ENCODE measurements at regions not wholly inside any gene's neighbourhood (a gene's known extent, or its start where the extent isn't known, plus 50 kb on each side); places are given as distances from the start of the nearest gene placed in this dataset.
"Not testable (repeated sequence)": the region's sequence is repeated elsewhere in the genome, so short reads cannot be mapped to it uniquely, and the experiment has no call there.

DNA sequence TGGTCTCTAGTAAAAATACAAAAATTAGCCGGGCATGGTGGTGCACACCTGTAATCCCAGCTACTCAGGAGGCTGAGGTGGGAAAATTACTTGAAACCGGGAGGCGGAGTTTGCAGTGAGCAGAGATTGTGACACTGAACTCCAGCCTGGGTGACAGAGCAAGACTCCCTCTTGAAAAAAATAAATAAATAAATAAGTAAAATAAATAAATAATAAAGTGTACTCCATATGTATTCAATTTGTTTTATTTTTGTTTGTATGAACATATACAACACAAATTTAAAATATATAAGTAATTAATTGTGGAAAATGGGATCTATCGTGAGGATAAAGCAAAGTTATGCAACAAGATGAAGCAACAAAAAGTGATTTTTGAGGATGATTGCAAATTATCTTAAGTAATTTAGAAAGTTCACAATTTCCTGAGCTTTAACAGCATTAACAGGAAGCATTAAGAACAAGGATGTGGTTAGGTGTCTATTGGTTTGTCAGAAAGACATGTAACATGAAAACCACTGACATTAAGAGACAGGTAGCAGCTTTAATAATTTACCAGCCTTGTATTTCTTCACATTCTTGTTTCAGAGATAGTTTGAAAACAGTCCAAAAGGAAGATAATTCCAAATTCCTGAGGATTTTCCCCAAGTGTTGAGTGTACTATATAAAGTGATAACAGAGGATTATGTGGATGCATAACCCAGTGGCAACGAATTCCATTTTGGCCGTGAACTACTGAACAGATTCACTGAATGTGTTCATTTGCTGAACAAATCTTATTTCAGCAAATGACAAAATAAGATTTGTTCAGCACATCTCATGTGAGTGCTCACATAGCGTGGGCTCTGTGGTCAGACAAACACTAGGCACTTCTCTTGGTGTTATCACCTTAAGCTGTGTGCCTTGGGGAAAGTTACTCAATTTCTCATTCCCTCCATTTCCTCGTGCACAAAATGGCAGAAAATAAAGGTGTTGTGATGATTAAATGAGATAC, 68.6 kb upstream of the RESF1 start:
- DNase-seq (peak in 1 of 2 donors; percentile 55), FAIRE-seq (no peak)
- H3K4me3 ChIP-seq (ENCODE audit: low read depth in 1 of 3, low read length in 3 of 3), result no peak overlapping the region
- H3K36me3 ChIP-seq (ENCODE audit: control insufficient read depth in 3 of 3, insufficient read depth in 2 of 3, low read depth in 1 of 3, low read length in 3 of 3), result no peaks in the 10 kb centered on the region
- WGBS, 3 donors, result 73 to 82% (median 78%) methylated on average over 8 of the region's 8 CpGs
- H3K4me1 ChIP-seq (ENCODE audit: control insufficient read depth in 3 of 3, insufficient read depth in 2 of 3, low read depth in 1 of 3, low read length in 2 of 3), result no peaks in the 10 kb centered on the region
- H3K27ac ChIP-seq (ENCODE audit: low read depth in 1 of 3, low read length in 2 of 3), result peak overlapping the region in 2 of 3 donors; percentile 68 to 75
- peaks cover 0 to 13% of the 10 kb centered on the region in 2 donors for H3K9me3 ChIP-seq (ENCODE audit: control insufficient read depth in 2 of 2, insufficient read depth in 1 of 2, low read depth in 1 of 2, low read length in 1 of 2)
- no peaks in the 10 kb centered on the region for H3K27me3 ChIP-seq (ENCODE audit: control insufficient read depth in 3 of 3, insufficient read depth in 3 of 3, low read length in 3 of 3)

DNA sequence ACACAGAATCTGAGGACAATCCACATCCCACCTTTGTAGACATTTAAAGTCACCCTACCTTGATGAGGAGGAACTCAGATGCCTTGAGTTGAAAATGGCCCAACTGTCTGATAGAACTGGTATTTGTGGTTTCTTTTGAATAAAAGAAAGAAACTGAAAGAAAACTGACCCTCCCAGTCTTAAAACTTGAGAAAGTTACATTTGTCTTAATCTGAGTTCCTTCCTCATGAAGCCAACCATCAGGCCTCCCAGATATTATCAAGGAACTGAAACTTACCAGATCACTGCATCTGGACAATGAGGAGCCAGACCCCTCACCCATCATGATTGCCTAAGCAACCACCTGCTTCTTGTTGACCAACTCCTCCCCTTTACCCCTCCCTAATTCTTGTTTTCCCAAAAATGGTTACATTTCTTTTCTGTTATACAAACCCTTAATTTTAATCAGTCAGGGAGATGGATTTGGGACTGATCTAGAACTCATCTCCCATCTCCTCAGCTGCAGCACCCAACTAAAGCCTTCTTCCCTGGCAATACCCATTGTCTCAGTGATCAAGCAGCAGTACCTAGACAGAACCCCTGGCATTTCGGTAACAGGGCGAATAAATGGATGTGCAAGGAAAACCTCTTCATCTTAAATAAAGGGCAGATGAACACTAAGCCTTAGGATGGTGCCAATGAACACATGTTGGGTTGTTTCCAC, 72.0 kb upstream of the RESF1 start:
- DNase-seq, result no peak
- no peaks in the 10 kb centered on the region for H3K4me1 ChIP-seq (ENCODE audit: control insufficient read depth in 3 of 3, insufficient read depth in 2 of 3, low read depth in 1 of 3, low read length in 2 of 3)
- no peak overlapping the region for H3K4me3 ChIP-seq (ENCODE audit: low read depth in 1 of 3, low read length in 3 of 3)
- no peak for FAIRE-seq
- H3K9me3 ChIP-seq (ENCODE audit: control insufficient read depth in 2 of 2, insufficient read depth in 1 of 2, low read depth in 1 of 2, low read length in 1 of 2), result peaks cover 0 to 19% of the 10 kb centered on the region in 2 donors
- no peak overlapping the region for H3K27ac ChIP-seq (ENCODE audit: low read depth in 1 of 3, low read length in 2 of 3)
- H3K36me3 ChIP-seq (ENCODE audit: control insufficient read depth in 3 of 3, insufficient read depth in 2 of 3, low read depth in 1 of 3, low read length in 3 of 3), result no peaks in the 10 kb centered on the region
- no peaks in the 10 kb centered on the region for H3K27me3 ChIP-seq (ENCODE audit: control insufficient read depth in 3 of 3, insufficient read depth in 3 of 3, low read length in 3 of 3)
- 71 to 95% (median 84%) methylated on average over 2 of the region's 2 CpGs for WGBS, 3 donors

DNA sequence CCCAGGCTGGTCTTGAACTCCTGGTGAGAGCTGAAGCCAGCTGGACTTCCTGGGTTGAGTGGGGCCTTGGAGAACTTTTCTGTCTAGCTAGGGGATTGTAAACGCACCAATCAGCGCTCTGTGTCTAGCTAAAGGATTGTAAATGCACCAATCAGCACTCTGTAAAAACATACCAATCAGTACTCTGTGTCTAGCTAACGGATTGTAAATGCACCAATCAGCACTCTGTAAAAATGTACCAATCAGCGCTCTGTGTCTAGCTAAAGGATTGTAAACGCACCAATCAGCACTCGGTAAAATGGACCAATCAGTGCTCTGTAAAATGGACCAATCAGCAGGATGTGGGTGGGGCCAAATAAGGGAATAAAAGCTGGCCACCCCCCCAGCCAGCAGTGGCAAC, 76.5 kb upstream of the RESF1 start:
- not testable (repeated sequence) for H3K4me1 ChIP-seq (ENCODE audit: control insufficient read depth in 3 of 3, insufficient read depth in 2 of 3, low read depth in 1 of 3, low read length in 2 of 3); DNase-seq; H3K27ac ChIP-seq (ENCODE audit: low read depth in 1 of 3, low read length in 2 of 3); H3K27me3 ChIP-seq (ENCODE audit: control insufficient read depth in 3 of 3, insufficient read depth in 3 of 3, low read length in 3 of 3); H3K36me3 ChIP-seq (ENCODE audit: control insufficient read depth in 3 of 3, insufficient read depth in 2 of 3, low read depth in 1 of 3, low read length in 3 of 3); H3K4me3 ChIP-seq (ENCODE audit: low read depth in 1 of 3, low read length in 3 of 3); FAIRE-seq
- WGBS, 3 donors, result 94 to 97% (median 96%) methylated on average over 6 of the region's 6 CpGs
- peaks cover 0 to 14% of the 10 kb centered on the region in 2 donors for H3K9me3 ChIP-seq (ENCODE audit: control insufficient read depth in 2 of 2, insufficient read depth in 1 of 2, low read depth in 1 of 2, low read length in 1 of 2)

DNA sequence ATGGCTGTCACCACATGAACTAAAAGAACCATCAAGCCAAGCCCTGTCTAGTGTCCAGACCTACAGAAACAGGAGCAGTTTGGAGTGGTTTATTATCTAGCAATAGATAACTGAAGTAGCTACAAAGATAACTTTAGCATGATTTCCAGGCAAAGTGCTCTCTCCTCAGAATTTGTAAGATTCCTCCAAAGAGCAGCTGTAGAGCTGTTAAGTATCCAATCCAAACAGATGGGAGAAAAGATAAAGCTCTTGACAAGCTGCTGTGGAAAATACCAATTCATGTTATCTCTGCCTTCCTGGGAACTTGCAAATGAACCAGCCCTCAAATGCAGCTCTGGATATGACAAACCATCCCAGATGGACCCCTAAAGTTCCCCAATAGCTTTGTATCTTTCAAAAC, 78.9 kb upstream of the RESF1 start:
- no peak overlapping the region for H3K27ac ChIP-seq (ENCODE audit: low read depth in 1 of 3, low read length in 2 of 3)

DNA sequence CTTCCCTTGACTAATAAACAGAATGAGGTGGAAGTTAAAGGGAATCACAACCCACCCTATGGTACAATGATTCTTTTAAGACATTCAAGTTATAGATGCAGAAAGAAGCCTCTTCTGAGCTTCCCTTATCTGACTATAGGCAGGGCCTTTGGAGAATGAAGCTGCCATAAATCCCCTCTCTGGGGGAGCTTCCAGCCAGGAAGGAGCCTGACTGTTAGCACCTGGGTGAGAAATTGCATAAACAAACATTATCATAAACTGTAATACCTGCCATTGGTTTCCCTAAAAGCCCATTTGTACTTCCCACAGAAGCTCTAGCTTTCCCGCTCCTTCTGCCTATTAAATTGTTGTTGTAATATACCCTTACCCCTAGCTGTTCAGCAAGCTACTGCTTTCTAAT, 81.3 kb upstream of the RESF1 start:
- no peaks in the 10 kb centered on the region for H3K27me3 ChIP-seq (ENCODE audit: control insufficient read depth in 3 of 3, insufficient read depth in 3 of 3, low read length in 3 of 3)
- H3K27ac ChIP-seq (ENCODE audit: low read depth in 1 of 3, low read length in 2 of 3), result no peak overlapping the region
- WGBS, 3 donors, result 96 to 98% (median 96%) methylated on average over 1 of the region's 1 CpG
- peaks cover 0 to 4% of the 10 kb centered on the region in 2 donors for H3K9me3 ChIP-seq (ENCODE audit: control insufficient read depth in 2 of 2, insufficient read depth in 1 of 2, low read depth in 1 of 2, low read length in 1 of 2)
- H3K4me3 ChIP-seq (ENCODE audit: low read depth in 1 of 3, low read length in 3 of 3), result no peak overlapping the region
- FAIRE-seq (no peak), DNase-seq (no peak)
- no peaks in the 10 kb centered on the region for H3K36me3 ChIP-seq (ENCODE audit: control insufficient read depth in 3 of 3, insufficient read depth in 2 of 3, low read depth in 1 of 3, low read length in 3 of 3)
- H3K4me1 ChIP-seq (ENCODE audit: control insufficient read depth in 3 of 3, insufficient read depth in 2 of 3, low read depth in 1 of 3, low read length in 2 of 3), result no peaks in the 10 kb centered on the region

More for the DNA sequence above, 78.9 kb upstream of the RESF1 start:
- peaks cover 0 to 9% of the 10 kb centered on the region in 2 donors for H3K9me3 ChIP-seq (ENCODE audit: control insufficient read depth in 2 of 2, insufficient read depth in 1 of 2, low read depth in 1 of 2, low read length in 1 of 2)
- DNase-seq, result no peak
- no peaks in the 10 kb centered on the region for H3K36me3 ChIP-seq (ENCODE audit: control insufficient read depth in 3 of 3, insufficient read depth in 2 of 3, low read depth in 1 of 3, low read length in 3 of 3)
- H3K4me1 ChIP-seq (ENCODE audit: control insufficient read depth in 3 of 3, insufficient read depth in 2 of 3, low read depth in 1 of 3, low read length in 2 of 3), result no peaks in the 10 kb centered on the region
- no peaks in the 10 kb centered on the region for H3K27me3 ChIP-seq (ENCODE audit: control insufficient read depth in 3 of 3, insufficient read depth in 3 of 3, low read length in 3 of 3)
- FAIRE-seq, result no peak
- no peak overlapping the region for H3K4me3 ChIP-seq (ENCODE audit: low read depth in 1 of 3, low read length in 3 of 3)

DNA sequence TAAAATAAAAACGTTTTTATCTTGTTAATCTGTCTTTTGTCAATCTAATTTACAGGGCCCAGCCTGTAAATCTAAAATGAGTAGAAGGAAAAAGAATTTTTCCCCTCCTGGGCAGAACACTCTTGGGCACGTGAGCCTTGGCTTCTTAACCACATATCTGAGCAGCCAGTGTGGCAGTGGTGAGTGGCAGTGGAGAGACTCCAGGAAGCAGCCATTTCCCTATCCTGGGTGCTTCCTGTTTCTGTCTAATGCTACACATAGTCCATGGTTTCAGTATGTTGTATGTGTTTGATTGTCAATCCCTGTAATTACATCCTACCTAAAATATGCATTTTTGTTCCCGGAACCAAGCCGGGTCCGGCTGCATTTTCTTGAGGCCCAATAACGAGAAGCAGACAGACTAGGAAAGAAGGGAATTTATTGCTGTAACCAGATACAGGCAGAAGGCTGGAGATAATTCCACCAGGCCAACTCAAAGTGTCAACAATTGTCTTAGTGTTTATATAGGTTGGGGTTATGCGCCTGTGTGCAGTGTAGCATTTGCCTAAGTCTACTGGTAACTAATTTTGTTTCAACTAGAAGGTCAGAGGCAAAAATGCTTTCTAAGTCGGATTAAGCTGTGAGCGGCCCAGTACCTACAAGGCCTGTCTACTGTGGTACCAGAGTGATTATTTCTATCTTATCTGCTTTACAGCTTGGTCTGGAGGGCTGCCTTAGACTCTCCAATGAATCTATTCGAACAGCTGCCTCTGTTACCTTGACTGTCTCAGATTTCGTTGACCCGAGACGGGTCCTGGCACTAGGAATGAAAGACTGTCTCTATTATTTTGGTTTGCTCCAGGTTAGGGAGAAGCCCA, 82.4 kb upstream of the RESF1 start:
- Histone ChIP-seq H3K36me3 (ENCODE audit: control insufficient read depth in 3 of 3, insufficient read depth in 2 of 3, low read depth in 1 of 3, low read length in 3 of 3) (no peaks in the 10 kb centered on the region), H3K27ac (ENCODE audit: low read depth in 1 of 3, low read length in 2 of 3) (no peak overlapping the region), H3K4me3 (ENCODE audit: low read depth in 1 of 3, low read length in 3 of 3) (no peak overlapping the region), H3K27me3 (ENCODE audit: control insufficient read depth in 3 of 3, insufficient read depth in 3 of 3, low read length in 3 of 3) (no peaks in the 10 kb centered on the region), H3K9me3 (ENCODE audit: control insufficient read depth in 2 of 2, insufficient read depth in 1 of 2, low read depth in 1 of 2, low read length in 1 of 2) (peaks cover 0 to 5% of the 10 kb centered on the region in 2 donors), H3K4me1 (ENCODE audit: control insufficient read depth in 3 of 3, insufficient read depth in 2 of 3, low read depth in 1 of 3, low read length in 2 of 3) (no peaks in the 10 kb centered on the region)
- DNase-seq (peak in 1 of 2 donors; percentile 5), FAIRE-seq (no peak)
- 68 to 89% (median 86%) methylated on average over 10 to 13 of the region's 13 CpGs for WGBS, 3 donors

DNA sequence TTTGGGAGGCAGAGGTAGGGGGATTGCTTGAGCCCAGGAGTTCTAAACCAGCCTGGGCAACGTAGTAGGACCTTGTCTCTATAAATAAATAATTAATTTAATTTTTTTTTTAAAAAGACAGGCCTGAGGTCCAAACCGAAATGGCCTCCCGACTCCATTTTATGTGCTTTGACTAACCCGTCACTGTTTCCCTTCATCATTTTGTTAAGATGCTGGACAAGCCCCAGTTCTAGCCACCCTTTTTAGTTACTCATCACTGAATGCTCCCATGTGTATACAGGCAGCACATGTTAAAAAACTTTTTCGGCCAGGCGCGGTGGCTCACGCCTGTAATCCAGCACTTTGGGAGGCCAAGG, 83.6 kb upstream of the RESF1 start:
- peaks cover 0 to 5% of the 10 kb centered on the region in 2 donors for H3K9me3 ChIP-seq (ENCODE audit: control insufficient read depth in 2 of 2, insufficient read depth in 1 of 2, low read depth in 1 of 2, low read length in 1 of 2)
- no peak for DNase-seq
- no peaks in the 10 kb centered on the region for H3K27me3 ChIP-seq (ENCODE audit: control insufficient read depth in 3 of 3, insufficient read depth in 3 of 3, low read length in 3 of 3)
- 87 to 92% (median 91%) methylated on average over 8 of the region's 8 CpGs for WGBS, 3 donors
- no peaks in the 10 kb centered on the region for H3K36me3 ChIP-seq (ENCODE audit: control insufficient read depth in 3 of 3, insufficient read depth in 2 of 3, low read depth in 1 of 3, low read length in 3 of 3)
- no peak for FAIRE-seq
- H3K4me1 ChIP-seq (ENCODE audit: control insufficient read depth in 3 of 3, insufficient read depth in 2 of 3, low read depth in 1 of 3, low read length in 2 of 3), result no peaks in the 10 kb centered on the region
- H3K4me3 ChIP-seq (ENCODE audit: low read depth in 1 of 3, low read length in 3 of 3), result no peak overlapping the region
- peak overlapping the region in 1 of 3 donors; percentile 82 for H3K27ac ChIP-seq (ENCODE audit: low read depth in 1 of 3, low read length in 2 of 3)
